ENCODE measurements at regions not wholly inside any gene's neighbourhood (a gene's known extent, or its start where the extent isn't known, plus 50 kb on each side); places are given as distances from the start of the nearest gene placed in this dataset.

GRCh38 chr11:25537393-25537792, 794.5 kb upstream of the ANO3 start:
- DNase-seq, result no peak
- no peaks in the 10 kb centered on the region for H3K9me3 ChIP-seq
- H3K4me3 ChIP-seq, result no peak overlapping the region
- no peak for TF ChIP-seq POLR2A (IDR thresholded peaks at IDR 0.05)
- TF ChIP-seq, protein P1, sequence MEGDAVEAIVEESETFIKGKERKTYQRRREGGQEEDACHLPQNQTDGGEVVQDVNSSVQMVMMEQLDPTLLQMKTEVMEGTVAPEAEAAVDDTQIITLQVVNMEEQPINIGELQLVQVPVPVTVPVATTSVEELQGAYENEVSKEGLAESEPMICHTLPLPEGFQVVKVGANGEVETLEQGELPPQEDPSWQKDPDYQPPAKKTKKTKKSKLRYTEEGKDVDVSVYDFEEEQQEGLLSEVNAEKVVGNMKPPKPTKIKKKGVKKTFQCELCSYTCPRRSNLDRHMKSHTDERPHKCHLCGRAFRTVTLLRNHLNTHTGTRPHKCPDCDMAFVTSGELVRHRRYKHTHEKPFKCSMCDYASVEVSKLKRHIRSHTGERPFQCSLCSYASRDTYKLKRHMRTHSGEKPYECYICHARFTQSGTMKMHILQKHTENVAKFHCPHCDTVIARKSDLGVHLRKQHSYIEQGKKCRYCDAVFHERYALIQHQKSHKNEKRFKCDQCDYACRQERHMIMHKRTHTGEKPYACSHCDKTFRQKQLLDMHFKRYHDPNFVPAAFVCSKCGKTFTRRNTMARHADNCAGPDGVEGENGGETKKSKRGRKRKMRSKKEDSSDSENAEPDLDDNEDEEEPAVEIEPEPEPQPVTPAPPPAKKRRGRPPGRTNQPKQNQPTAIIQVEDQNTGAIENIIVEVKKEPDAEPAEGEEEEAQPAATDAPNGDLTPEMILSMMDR (IDR thresholded peaks at IDR 0.05), result no peak
- no peak overlapping the region for H3K27ac ChIP-seq
- no peaks in the 10 kb centered on the region for H3K36me3 ChIP-seq
- H3K4me1 ChIP-seq, result no peaks in the 10 kb centered on the region
- H3K27me3 ChIP-seq, result no peaks in the 10 kb centered on the region
- intact Hi-C loops (cut with DNase I; ENCODE audit: low total_unique reads), result no loop called here

- no peaks in the 10 kb centered on the region for H3K27me3 ChIP-seq
- no peak overlapping the region for H3K4me3 ChIP-seq
- no peaks in the 10 kb centered on the region for H3K4me1 ChIP-seq
- no peak overlapping the region for H3K27ac ChIP-seq
- intact Hi-C loops (cut with DNase I; ENCODE audit: low total_unique reads), result no loop called here
- DNase-seq, result no peak
- H3K36me3 ChIP-seq, result no peaks in the 10 kb centered on the region
- H3K9me3 ChIP-seq, result no peaks in the 10 kb centered on the region
- TF ChIP-seq, protein P1 (IDR thresholded peaks at IDR 0.05), result no peak
- TF ChIP-seq POLR2A (IDR thresholded peaks at IDR 0.05), result no peak
Observed at GRCh38 chr11:25547292-25547691, 784.6 kb upstream of the ANO3 start.

- DNase-seq, result no peak
- no peak overlapping the region for H3K4me3 ChIP-seq
- no peak for TF ChIP-seq POLR2A (IDR thresholded peaks at IDR 0.05)
- TF ChIP-seq, protein P1 (IDR thresholded peaks at IDR 0.05), result no peak
- H3K27me3 ChIP-seq, result no peaks in the 10 kb centered on the region
- intact Hi-C loops (cut with DNase I; ENCODE audit: low total_unique reads), result no loop called here
- H3K4me1 ChIP-seq, result no peaks in the 10 kb centered on the region
- H3K36me3 ChIP-seq, result no peaks in the 10 kb centered on the region
- H3K27ac ChIP-seq, result no peak overlapping the region
- H3K9me3 ChIP-seq, result no peaks in the 10 kb centered on the region
Observed at GRCh38 chr11:25562417-25562816, 769.5 kb upstream of the ANO3 start.

DNA sequence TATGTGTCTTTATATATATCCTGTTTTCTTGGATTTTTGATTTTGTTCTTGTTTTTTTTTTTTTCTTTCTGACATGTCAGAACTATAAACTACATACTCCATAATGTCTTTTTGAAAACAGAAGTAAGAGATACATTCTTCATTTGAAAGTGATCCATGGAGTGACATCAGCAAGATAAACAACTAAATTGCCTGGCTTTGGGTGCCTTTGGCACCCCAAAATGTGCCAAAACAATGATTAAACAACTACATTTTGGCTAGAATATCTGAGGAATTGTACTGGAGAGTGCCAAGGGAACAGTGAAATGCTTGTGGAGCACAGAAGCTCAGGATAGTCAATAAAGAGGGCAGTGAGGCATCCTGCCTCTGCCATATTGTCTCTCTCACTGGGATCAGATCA, 766.1 kb upstream of the ANO3 start:
- TF ChIP-seq, protein P1 (IDR thresholded peaks at IDR 0.05), result no peak
- TF ChIP-seq POLR2A (IDR thresholded peaks at IDR 0.05), result no peak
- intact Hi-C loops (cut with DNase I; ENCODE audit: low total_unique reads), result no loop called here
- Histone ChIP-seq H3K4me3 (no peak overlapping the region), H3K4me1 (no peaks in the 10 kb centered on the region), H3K27me3 (no peaks in the 10 kb centered on the region), H3K36me3 (no peaks in the 10 kb centered on the region), H3K9me3 (no peaks in the 10 kb centered on the region), H3K27ac (no peak overlapping the region)
- no peak for DNase-seq

DNA sequence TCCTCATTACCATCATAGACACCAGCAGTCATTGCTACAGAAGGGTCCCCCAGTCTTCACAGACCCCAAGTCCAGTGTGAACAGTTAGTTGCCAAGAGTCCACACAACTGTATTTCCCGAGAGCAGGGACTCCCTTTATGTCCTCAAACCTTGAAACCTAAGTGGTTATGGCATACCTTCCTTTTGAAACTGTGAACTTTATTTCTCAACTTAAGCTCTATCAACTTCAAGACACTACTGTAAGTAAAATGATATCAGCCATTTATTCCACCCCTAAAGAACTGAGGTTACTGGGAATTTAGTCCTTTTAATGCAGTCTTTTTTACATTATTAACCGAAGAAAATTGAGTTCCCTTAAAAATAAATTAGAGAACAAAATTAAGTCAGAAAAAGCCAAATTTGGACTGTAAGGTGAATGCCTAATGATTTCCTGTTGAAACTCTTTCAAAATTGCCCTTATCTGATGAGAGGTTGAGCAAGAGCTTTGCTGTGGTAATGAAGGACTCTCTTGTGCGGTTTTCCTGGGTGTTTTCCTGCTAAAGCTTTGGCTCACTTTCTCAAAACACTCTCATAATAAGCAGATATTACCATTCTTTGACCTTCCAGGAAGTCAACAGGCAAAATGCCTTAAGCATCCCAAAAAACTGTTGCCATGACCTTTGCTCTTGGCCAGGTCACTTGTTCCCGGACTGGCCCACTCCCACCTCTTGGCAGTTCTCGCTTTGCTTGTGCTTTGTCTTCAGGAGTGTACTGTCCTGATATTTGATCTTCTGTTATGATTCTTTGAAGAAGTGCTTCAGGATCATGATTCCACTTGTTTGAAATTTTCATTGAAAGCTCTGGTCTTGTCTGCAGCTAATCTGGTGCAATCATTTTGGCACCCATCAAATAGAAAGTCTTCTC, 765.4 kb upstream of the ANO3 start:
- TF ChIP-seq POLR2A (IDR thresholded peaks at IDR 0.05), result no peak
- TF ChIP-seq, protein P1 (IDR thresholded peaks at IDR 0.05), result no peak
- Histone ChIP-seq H3K36me3 (no peaks in the 10 kb centered on the region), H3K4me3 (no peak overlapping the region), H3K9me3 (no peaks in the 10 kb centered on the region), H3K4me1 (no peaks in the 10 kb centered on the region), H3K27ac (no peak overlapping the region), H3K27me3 (no peaks in the 10 kb centered on the region)
- peak; percentile 12 to 27 for DNase-seq
- intact Hi-C loops (cut with DNase I; ENCODE audit: low total_unique reads), result no loop called here
